NT2/D1 (cell line): ENCODE measurements at regions not wholly inside any gene's neighbourhood (a gene's known extent, or its start where the extent isn't known, plus 50 kb on each side); places are given as distances from the start of the nearest gene placed in this dataset.

Experiments used
- DNase-seq: peaks from one replicate; pipeline ENCODE4 v3.0.0-alpha.2; 2011; ENCODE audit warnings: low read depth, low spot score
- H3K27me3 ChIP-seq: 2 replicates; pipeline ENCODE4 v1.6.0; 2011; ENCODE audit warnings: mild to moderate bottlenecking; ENCODE audit not compliant: insufficient read length, insufficient read depth
- H3K36me3 ChIP-seq: 2 replicates; pipeline ENCODE4 v1.6.1; 2011; ENCODE audit warnings: mild to moderate bottlenecking, low read length, mixed read lengths; ENCODE audit not compliant: insufficient read depth, insufficient read length
- H3K4me1 ChIP-seq: 2 replicates; pipeline ENCODE4 v1.5.1; 2011; ENCODE audit not compliant: insufficient read depth, insufficient read length
- H3K4me3 ChIP-seq: 2 replicates; pipeline ENCODE4 v1.5.1; 2011; ENCODE audit warnings: low read depth; ENCODE audit not compliant: insufficient read length
- H3K9ac ChIP-seq: 2 replicates; pipeline ENCODE4 v1.6.0; 2011; ENCODE audit warnings: low read depth; ENCODE audit not compliant: insufficient read length
- H3K9me3 ChIP-seq: 2 replicates; pipeline ENCODE4 v1.5.1; 2011; ENCODE audit warnings: mild to moderate bottlenecking, low read length; ENCODE audit not compliant: insufficient read depth
- SUZ12 ChIP-seq: IDR thresholded peaks from 2 replicates; pipeline ENCODE4 v1.6.1; 2011; ENCODE audit not compliant: insufficient read length, insufficient read depth; ENCODE audit errors: extremely low read depth
- YY1 ChIP-seq: IDR thresholded peaks from 2 replicates; pipeline ENCODE4 v1.6.1; 2011; ENCODE audit not compliant: insufficient read length, insufficient read depth
- ZNF274 ChIP-seq: IDR thresholded peaks from 2 replicates; pipeline ENCODE4 v1.6.1; 2011; ENCODE audit warnings: mild to moderate bottlenecking, low read depth, low read length

- Histone ChIP-seq H3K27me3 (no peaks in the 10 kb centered on the region), H3K9ac (no peak overlapping the region), H3K4me1 (no peaks in the 10 kb centered on the region), H3K9me3 (no peaks in the 10 kb centered on the region), H3K36me3 (no peaks in the 10 kb centered on the region), H3K4me3 (no peak overlapping the region)
- TF ChIP-seq ZNF274 (no peak), YY1 (no peak), SUZ12 (no peak)
- no peak for DNase-seq
Observed at GRCh38 chr15:35720984-35721383, 175.0 kb upstream of the DPH6 start.

- TF ChIP-seq SUZ12 = no peak
- no peak for TF ChIP-seq ZNF274
- no peak for TF ChIP-seq YY1
- no peaks in the 10 kb centered on the region for H3K27me3 ChIP-seq
- DNase-seq = no peak
- no peaks in the 10 kb centered on the region for H3K4me1 ChIP-seq
- H3K36me3 ChIP-seq = no peaks in the 10 kb centered on the region
- H3K4me3 ChIP-seq = no peak overlapping the region
- no peak overlapping the region for H3K9ac ChIP-seq
- no peaks in the 10 kb centered on the region for H3K9me3 ChIP-seq
Observed at GRCh38 chr15:35721751-35722150, 175.8 kb upstream of the DPH6 start.

- DNase-seq = no peak
- no peaks in the 10 kb centered on the region for H3K9me3 ChIP-seq
Observed at GRCh38 chr15:35722501-35722900, 176.5 kb upstream of the DPH6 start.

DNA sequence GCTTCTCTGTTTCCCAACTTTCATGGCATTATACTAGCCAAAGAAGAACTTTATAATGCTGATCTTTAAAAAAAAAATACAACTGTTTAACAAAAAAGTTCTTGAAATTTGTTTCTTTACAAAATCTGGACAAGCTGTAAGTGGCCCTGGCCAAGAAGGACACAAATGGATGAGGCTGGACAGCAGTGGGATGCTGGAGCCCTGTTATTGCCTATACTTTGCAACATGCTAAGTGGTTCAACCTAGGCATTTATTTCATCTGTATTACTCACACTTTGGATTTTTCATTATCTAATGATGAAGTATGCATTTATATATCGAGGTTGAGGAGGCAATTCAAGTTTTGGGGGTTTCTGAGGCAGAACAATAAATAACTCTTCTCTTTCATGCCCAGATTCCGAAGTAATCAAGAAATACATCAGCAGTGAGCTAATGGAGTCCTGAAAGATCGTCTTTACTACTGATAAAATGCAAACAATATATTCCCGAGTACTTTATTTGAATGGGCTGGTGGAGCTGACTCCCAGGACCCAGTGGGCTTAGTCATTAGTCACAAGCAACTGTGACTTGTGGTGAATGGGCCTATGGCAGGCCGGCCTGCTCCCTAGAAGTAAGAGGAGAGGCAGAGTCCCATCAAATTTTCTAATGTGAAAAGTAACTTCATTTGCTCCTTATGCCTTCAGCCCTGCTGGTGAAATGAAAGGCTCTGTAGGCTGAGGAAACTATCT, 177.3 kb upstream of the DPH6 start:
- Histone ChIP-seq H3K4me1 (no peaks in the 10 kb centered on the region), H3K9ac (no peak overlapping the region), H3K36me3 (no peaks in the 10 kb centered on the region), H3K9me3 (no peaks in the 10 kb centered on the region), H3K27me3 (no peaks in the 10 kb centered on the region), H3K4me3 (no peak overlapping the region)
- DNase-seq = no peak
- no peak for TF ChIP-seq YY1
- no peak for TF ChIP-seq ZNF274
- TF ChIP-seq SUZ12 = no peak

More at GRCh38 chr15:35722501-35722900, 176.5 kb upstream of the DPH6 start:
- H3K36me3 ChIP-seq = no peaks in the 10 kb centered on the region
- no peaks in the 10 kb centered on the region for H3K27me3 ChIP-seq
- no peak overlapping the region for H3K4me3 ChIP-seq
- no peaks in the 10 kb centered on the region for H3K4me1 ChIP-seq
- H3K9ac ChIP-seq = no peak overlapping the region
- no peak for TF ChIP-seq ZNF274
- no peak for TF ChIP-seq SUZ12
- no peak for TF ChIP-seq YY1

DNA sequence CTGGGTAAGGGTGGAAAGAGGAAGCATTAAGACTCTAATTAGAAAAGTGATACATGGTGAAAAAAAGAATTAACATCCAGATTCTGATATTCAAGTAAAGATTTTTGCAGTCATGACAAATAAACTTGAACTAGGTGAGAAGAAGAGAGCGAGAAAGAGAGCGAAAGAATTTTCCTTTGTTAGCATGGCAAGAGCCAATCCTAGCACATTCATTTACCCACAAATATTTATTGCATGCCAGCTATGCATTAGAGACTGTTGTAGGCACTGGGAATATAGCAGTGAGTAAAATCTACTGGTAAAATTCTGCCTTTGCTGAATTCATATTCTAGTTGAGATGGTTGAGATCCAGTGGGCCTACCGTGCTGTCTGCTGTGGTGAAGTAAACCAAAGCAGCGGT, 177.9 kb upstream of the DPH6 start:
- Histone ChIP-seq H3K27me3 (no peaks in the 10 kb centered on the region), H3K36me3 (no peaks in the 10 kb centered on the region), H3K9me3 (no peaks in the 10 kb centered on the region), H3K9ac (no peak overlapping the region), H3K4me3 (no peak overlapping the region), H3K4me1 (no peaks in the 10 kb centered on the region)
- TF ChIP-seq YY1 (no peak), ZNF274 (no peak), SUZ12 (no peak)
- no peak for DNase-seq

- Histone ChIP-seq H3K4me3 (no peak overlapping the region), H3K9me3 (no peaks in the 10 kb centered on the region), H3K27me3 (no peaks in the 10 kb centered on the region), H3K9ac (no peak overlapping the region), H3K4me1 (no peaks in the 10 kb centered on the region), H3K36me3 (no peaks in the 10 kb centered on the region)
- DNase-seq = no peak
- TF ChIP-seq SUZ12 = no peak
- no peak for TF ChIP-seq ZNF274
- no peak for TF ChIP-seq YY1
Observed at GRCh38 chr15:35724626-35725025, 178.7 kb upstream of the DPH6 start.

- no peak for DNase-seq
Observed at GRCh38 chr15:35725353-35725752, 179.4 kb upstream of the DPH6 start.

GRCh38 chr15:35727627-35728026, 181.7 kb upstream of the DPH6 start:
- no peak overlapping the region for H3K9ac ChIP-seq
- H3K36me3 ChIP-seq = no peaks in the 10 kb centered on the region
- H3K27me3 ChIP-seq = no peaks in the 10 kb centered on the region
- TF ChIP-seq SUZ12 (no peak), ZNF274 (no peak), YY1 (no peak)
- no peak for DNase-seq
- no peaks in the 10 kb centered on the region for H3K4me1 ChIP-seq
- H3K9me3 ChIP-seq = no peaks in the 10 kb centered on the region
- no peak overlapping the region for H3K4me3 ChIP-seq

More at GRCh38 chr15:35725353-35725752, 179.4 kb upstream of the DPH6 start:
- H3K9me3 ChIP-seq = no peaks in the 10 kb centered on the region
- no peaks in the 10 kb centered on the region for H3K36me3 ChIP-seq
- no peak overlapping the region for H3K9ac ChIP-seq
- H3K4me3 ChIP-seq = no peak overlapping the region
- TF ChIP-seq YY1 = no peak
- TF ChIP-seq SUZ12 = no peak
- no peak for TF ChIP-seq ZNF274
- no peaks in the 10 kb centered on the region for H3K27me3 ChIP-seq
- no peaks in the 10 kb centered on the region for H3K4me1 ChIP-seq
